ENCODE measurements at regions not wholly inside any gene's neighbourhood (a gene's known extent, or its start where the extent isn't known, plus 50 kb on each side); places are given as distances from the start of the nearest gene placed in this dataset.

- peak; percentile 94 to 98 (median 97) for DNase-seq
- TF ChIP-seq, protein P1, sequence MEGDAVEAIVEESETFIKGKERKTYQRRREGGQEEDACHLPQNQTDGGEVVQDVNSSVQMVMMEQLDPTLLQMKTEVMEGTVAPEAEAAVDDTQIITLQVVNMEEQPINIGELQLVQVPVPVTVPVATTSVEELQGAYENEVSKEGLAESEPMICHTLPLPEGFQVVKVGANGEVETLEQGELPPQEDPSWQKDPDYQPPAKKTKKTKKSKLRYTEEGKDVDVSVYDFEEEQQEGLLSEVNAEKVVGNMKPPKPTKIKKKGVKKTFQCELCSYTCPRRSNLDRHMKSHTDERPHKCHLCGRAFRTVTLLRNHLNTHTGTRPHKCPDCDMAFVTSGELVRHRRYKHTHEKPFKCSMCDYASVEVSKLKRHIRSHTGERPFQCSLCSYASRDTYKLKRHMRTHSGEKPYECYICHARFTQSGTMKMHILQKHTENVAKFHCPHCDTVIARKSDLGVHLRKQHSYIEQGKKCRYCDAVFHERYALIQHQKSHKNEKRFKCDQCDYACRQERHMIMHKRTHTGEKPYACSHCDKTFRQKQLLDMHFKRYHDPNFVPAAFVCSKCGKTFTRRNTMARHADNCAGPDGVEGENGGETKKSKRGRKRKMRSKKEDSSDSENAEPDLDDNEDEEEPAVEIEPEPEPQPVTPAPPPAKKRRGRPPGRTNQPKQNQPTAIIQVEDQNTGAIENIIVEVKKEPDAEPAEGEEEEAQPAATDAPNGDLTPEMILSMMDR (IDR thresholded peaks at IDR 0.05; ENCODE audit: control extremely low read depth, extremely low read depth) = no peak
- peak overlapping the region in 1 of 2 donors; percentile 70 for H3K27ac ChIP-seq (ENCODE audit: low read depth in 1 of 2, low read length in 1 of 2)
- H3K9ac ChIP-seq (ENCODE audit: insufficient read depth in 1 of 2, low read length in 2 of 2) = no peak overlapping the region
- H3K27me3 ChIP-seq (ENCODE audit: control insufficient read depth in 3 of 3, insufficient read depth in 3 of 3, low read length in 2 of 3) = no peaks in the 10 kb centered on the region
- peak; percentile 67 for ATAC-seq (ENCODE audit: insufficient read depth, low FRiP score)
- H3K4me3 ChIP-seq = no peak overlapping the region
- H3K9me3 ChIP-seq (ENCODE audit: control insufficient read depth in 4 of 4, insufficient read depth in 3 of 4, low read length in 3 of 4) = peaks cover 0 to 3% (median 0%) of the 10 kb centered on the region in 4 donors
- no peaks in the 10 kb centered on the region for H3K36me3 ChIP-seq (ENCODE audit: control insufficient read depth in 4 of 4, insufficient read depth in 4 of 4, low read length in 4 of 4)
- H3K4me1 ChIP-seq (ENCODE audit: control insufficient read depth in 5 of 5, insufficient read depth in 5 of 5, low read length in 5 of 5) = peaks cover 0 to 25% (median 21%) of the 10 kb centered on the region in 5 donors
- 37 to 44% methylated on average over 6 of the region's 6 CpGs for WGBS, 2 donors
Observed at GRCh38 chr1:177351361-177352108, 180.8 kb downstream of the BRINP2 start.

DNA sequence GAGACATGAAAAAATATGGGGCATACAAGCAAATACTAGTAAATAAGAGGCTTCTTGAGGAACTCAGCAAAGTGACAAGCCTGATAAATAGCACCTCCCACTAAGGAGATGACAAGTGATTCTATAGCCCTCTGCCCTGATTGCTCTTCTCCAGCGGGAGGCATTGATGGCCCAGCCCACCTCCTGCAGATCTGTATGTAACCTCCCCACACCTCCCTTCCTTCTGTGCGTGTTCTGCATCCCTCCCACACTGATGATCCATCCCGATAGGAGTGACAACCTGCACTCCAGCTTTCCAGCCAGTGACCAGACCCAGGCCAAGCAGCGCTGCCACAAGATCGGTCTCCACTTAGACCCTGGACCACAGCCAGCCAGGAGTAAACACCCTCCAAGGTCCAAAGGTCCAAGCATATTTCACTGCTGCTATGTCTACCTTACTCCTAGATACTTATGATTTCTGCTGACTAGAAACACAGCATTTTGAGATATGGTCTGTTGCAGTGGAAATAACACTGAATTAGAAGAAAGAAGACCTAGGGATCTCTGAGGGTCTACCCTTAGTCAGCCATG is 176.1 kb downstream of the BRINP2 start:
- Histone ChIP-seq H3K4me3 (no peak overlapping the region), H3K36me3 (ENCODE audit: control insufficient read depth in 4 of 4, insufficient read depth in 4 of 4, low read length in 4 of 4) (no peaks in the 10 kb centered on the region), H3K9ac (ENCODE audit: insufficient read depth in 1 of 2, low read length in 2 of 2) (no peak overlapping the region), H3K27ac (ENCODE audit: low read depth in 1 of 2, low read length in 1 of 2) (no peak overlapping the region), H3K9me3 (ENCODE audit: control insufficient read depth in 4 of 4, insufficient read depth in 3 of 4, low read length in 3 of 4) (peaks cover 0 to 3% (median 0%) of the 10 kb centered on the region in 4 donors), H3K27me3 (ENCODE audit: control insufficient read depth in 3 of 3, insufficient read depth in 3 of 3, low read length in 2 of 3) (no peaks in the 10 kb centered on the region), H3K4me1 (ENCODE audit: control insufficient read depth in 5 of 5, insufficient read depth in 5 of 5, low read length in 5 of 5) (peaks cover 0 to 23% (median 13%) of the 10 kb centered on the region in 5 donors)
- TF ChIP-seq, protein P1 (IDR thresholded peaks at IDR 0.05; ENCODE audit: control extremely low read depth, extremely low read depth) = no peak
- WGBS, 2 donors = 77 to 79% methylated on average over 5 of the region's 5 CpGs
- ATAC-seq (ENCODE audit: insufficient read depth, low FRiP score) (no peak), DNase-seq (no peak)

DNA sequence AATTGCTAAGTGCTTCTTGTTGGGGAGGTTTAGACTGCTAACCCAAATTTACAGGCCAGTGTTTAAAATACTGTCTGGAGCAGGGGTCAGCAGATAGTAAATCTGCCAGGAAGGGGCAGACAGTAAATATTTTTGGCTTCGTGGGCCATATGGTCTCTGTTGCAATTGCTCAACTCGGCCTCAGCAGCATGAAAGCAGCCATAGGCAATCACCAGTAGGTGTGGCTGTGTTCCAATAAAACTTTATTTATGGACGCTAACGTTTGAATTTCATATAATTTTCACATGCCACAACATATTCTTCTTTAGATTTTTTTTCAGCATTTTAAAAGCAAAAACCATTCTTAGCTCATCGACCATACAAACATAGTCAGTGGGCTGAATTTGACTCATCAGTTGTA is 172.7 kb downstream of the BRINP2 start:
- ATAC-seq (ENCODE audit: insufficient read depth, low FRiP score) (no peak), DNase-seq (peak in 2 of 3 donors; percentile 17)
- no peaks in the 10 kb centered on the region for H3K4me1 ChIP-seq (ENCODE audit: control insufficient read depth in 5 of 5, insufficient read depth in 5 of 5, low read length in 5 of 5)
- no peak overlapping the region for H3K9ac ChIP-seq (ENCODE audit: insufficient read depth in 1 of 2, low read length in 2 of 2)
- no peaks in the 10 kb centered on the region for H3K36me3 ChIP-seq (ENCODE audit: control insufficient read depth in 4 of 4, insufficient read depth in 4 of 4, low read length in 4 of 4)
- 69 to 70% methylated on average over 5 of the region's 5 CpGs for WGBS, 2 donors
- no peak overlapping the region for H3K27ac ChIP-seq (ENCODE audit: low read depth in 1 of 2, low read length in 1 of 2)
- peaks cover 0 to 3% (median 0%) of the 10 kb centered on the region in 4 donors for H3K9me3 ChIP-seq (ENCODE audit: control insufficient read depth in 4 of 4, insufficient read depth in 3 of 4, low read length in 3 of 4)
- TF ChIP-seq, protein P1 (IDR thresholded peaks at IDR 0.05; ENCODE audit: control extremely low read depth, extremely low read depth) = no peak
- H3K27me3 ChIP-seq (ENCODE audit: control insufficient read depth in 3 of 3, insufficient read depth in 3 of 3, low read length in 2 of 3) = no peaks in the 10 kb centered on the region
- H3K4me3 ChIP-seq = no peak overlapping the region

Data from lung (tissue), 11 donors.